ENCODE measurements at regions not wholly inside any gene's neighbourhood (a gene's known extent, or its start where the extent isn't known, plus 50 kb on each side); places are given as distances from the start of the nearest gene placed in this dataset.

GRCh38 chr7:115153769-115154477, 232.0 kb downstream of the MDFIC start:
- no peak for TF ChIP-seq CTCF (conservative IDR thresholded peaks at IDR 0.05; ENCODE audit: low read length)
- no peak for TF ChIP-seq EZH2phosphoT487 (IDR thresholded peaks at IDR 0.05; ENCODE audit: borderline replicate concordance, low read depth, low read length)
